Spleen (tissue), 7 donors: ENCODE measurements at regions not wholly inside any gene's neighbourhood (a gene's known extent, or its start where the extent isn't known, plus 50 kb on each side); places are given as distances from the start of the nearest gene placed in this dataset.

Experiments
- POLR2A ChIP-seq, 3 donors: fragments of 450-650 bp; IDR thresholded peaks; one replicate each; pipeline ENCODE4 v1.5.1; 2017; ENCODE audit warnings: antibody characterized with exemption in 3 of 3, mild to moderate bottlenecking in 1 of 3
- POLR2AphosphoS5 ChIP-seq, 3 donors: sonication (generic); formaldehyde crosslinking; IDR thresholded peaks; one replicate each; pipeline ENCODE4 v1.5.1; 2017; ENCODE audit warnings: antibody characterized with exemption in 3 of 3
- TF ChIP-seq, protein P1 (sequence below), 11 experiments: fragments of 200-600 bp in 7 of 11; fragments of 450-650 bp in 4 of 11; sonication (generic) in 4 of 11; IDR thresholded peaks in 8 of 11; conservative IDR thresholded peaks in 3 of 11; 1 replicate in 7 of 11; 2 replicates in 4 of 11; pipeline versions ENCODE4 v1.4.0 to v1.8.0; 2016 to 2021; ENCODE audit warnings: antibody characterized with exemption in 11 of 11, inconsistent platforms in 4 of 11, mild to moderate bottlenecking in 1 of 11
- donor health status: DM: no; HTN: no; CAD: no; lungs with moderate emphysema.
- donor health status: DM: no; HTN: no; CAD: no.
- donor health status: DM: no; HTN: no; CAD: no.

DNA sequence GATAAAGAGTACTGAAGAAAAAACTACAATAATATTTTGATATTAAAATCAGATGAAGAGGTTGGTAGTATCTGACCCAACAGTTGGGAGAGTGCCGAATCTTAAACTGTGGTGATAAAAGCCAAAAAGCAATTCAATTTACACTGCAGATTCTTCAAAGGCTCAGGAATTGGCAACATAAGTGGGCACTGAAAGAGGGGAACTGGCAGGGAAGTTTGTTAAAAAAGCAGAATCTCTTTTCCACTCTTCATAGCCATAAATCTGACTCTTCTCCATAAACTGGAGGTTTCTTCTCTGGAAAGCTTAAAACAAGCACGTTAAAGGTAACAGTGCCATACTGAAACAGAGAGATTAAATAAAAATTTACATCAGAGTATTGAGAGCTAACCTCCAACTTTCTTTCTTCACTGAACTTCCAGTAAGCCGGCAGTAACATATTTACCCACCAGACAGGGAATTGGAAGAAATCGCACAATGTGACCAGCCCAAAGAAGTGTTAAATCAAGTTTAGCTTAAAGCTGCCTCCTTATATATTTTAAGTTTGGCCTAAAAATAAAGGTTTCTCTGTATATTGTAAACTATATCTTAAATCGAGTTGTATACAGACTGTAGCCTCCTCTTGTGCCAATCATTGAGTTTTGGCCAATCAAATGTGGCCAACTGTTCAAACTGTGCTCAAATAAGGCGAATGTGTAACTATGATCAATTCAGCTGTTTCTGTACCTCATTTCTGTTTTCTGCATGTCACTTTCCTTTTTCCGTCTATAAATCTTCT is 358.3 kb downstream of the NXPE2 start:
- TF ChIP-seq POLR2AphosphoS5 (IDR thresholded peaks at IDR 0.05) (no peak), POLR2A (IDR thresholded peaks at IDR 0.05) (no peak)
- TF ChIP-seq, protein P1, sequence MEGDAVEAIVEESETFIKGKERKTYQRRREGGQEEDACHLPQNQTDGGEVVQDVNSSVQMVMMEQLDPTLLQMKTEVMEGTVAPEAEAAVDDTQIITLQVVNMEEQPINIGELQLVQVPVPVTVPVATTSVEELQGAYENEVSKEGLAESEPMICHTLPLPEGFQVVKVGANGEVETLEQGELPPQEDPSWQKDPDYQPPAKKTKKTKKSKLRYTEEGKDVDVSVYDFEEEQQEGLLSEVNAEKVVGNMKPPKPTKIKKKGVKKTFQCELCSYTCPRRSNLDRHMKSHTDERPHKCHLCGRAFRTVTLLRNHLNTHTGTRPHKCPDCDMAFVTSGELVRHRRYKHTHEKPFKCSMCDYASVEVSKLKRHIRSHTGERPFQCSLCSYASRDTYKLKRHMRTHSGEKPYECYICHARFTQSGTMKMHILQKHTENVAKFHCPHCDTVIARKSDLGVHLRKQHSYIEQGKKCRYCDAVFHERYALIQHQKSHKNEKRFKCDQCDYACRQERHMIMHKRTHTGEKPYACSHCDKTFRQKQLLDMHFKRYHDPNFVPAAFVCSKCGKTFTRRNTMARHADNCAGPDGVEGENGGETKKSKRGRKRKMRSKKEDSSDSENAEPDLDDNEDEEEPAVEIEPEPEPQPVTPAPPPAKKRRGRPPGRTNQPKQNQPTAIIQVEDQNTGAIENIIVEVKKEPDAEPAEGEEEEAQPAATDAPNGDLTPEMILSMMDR (IDR thresholded peaks at IDR 0.05 in 8 of 11, conservative IDR thresholded peaks at IDR 0.05 in 3 of 11), result no peak
